AG04449 (cell line): ENCODE measurements at regions not wholly inside any gene's neighbourhood (a gene's known extent, or its start where the extent isn't known, plus 50 kb on each side); places are given as distances from the start of the nearest gene placed in this dataset.

Source experiments
- CTCF ChIA-PET: fragments of 350-600 bp; formaldehyde crosslinking; extraction: SDS; loops from one replicate; lab custom pipeline; 2021; ENCODE audit warnings: antibody characterized with exemption; lab: Yijun Ruan, JAX
- POLR2A ChIA-PET: fragments of 400-600, 350-600 bp; formaldehyde crosslinking; extraction: SDS; loops from one replicate; lab custom pipeline; 2020; ENCODE audit warnings: antibody characterized with exemption, inconsistent platforms; lab: Yijun Ruan, JAX
- DNase-seq: peaks from one replicate; pipeline ENCODE4 v3.0.0-alpha.2; 2010; ENCODE audit warnings: low read depth, low spot score
- H3K4me3 ChIP-seq: 2 replicates; pipeline ENCODE4 v1.5.1; 2011; ENCODE audit warnings: low read depth, mild to moderate bottlenecking, control low read depth, low read length
- TF ChIP-seq, protein P1 (sequence below): IDR thresholded peaks from one replicate; pipeline ENCODE4 v1.5.1; 2011; ENCODE audit warnings: mild to moderate bottlenecking, moderate library complexity, low read length, control low read depth, inconsistent platforms; ENCODE audit not compliant: insufficient read depth; ENCODE audit errors: missing control alignments

DNA sequence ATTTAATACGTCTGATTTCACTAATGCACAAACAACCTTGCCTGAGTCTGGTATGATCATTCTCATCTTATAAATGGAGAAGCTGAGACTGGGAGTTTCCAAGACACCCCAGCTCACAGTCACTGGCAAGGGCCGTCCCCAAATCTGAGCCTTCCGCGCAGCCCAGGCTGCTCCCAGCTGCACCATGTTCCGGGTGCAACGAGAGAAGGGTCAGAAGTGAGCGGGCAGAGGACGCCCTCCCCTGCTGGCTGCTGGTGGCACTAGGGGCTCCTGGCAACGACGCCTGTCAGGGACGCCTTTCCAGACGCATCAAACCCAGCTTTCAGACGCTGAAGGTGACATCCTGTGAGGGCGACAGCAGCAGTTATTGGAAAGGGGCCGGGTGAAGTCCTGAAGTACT lies 115.3 kb upstream of the PROKR2 start:
- H3K4me3 ChIP-seq = no peak overlapping the region
- TF ChIP-seq, protein P1, sequence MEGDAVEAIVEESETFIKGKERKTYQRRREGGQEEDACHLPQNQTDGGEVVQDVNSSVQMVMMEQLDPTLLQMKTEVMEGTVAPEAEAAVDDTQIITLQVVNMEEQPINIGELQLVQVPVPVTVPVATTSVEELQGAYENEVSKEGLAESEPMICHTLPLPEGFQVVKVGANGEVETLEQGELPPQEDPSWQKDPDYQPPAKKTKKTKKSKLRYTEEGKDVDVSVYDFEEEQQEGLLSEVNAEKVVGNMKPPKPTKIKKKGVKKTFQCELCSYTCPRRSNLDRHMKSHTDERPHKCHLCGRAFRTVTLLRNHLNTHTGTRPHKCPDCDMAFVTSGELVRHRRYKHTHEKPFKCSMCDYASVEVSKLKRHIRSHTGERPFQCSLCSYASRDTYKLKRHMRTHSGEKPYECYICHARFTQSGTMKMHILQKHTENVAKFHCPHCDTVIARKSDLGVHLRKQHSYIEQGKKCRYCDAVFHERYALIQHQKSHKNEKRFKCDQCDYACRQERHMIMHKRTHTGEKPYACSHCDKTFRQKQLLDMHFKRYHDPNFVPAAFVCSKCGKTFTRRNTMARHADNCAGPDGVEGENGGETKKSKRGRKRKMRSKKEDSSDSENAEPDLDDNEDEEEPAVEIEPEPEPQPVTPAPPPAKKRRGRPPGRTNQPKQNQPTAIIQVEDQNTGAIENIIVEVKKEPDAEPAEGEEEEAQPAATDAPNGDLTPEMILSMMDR = no peak
- POLR2A ChIA-PET = no interaction called here
- CTCF ChIA-PET = no interaction called here
- no peak for DNase-seq

DNA sequence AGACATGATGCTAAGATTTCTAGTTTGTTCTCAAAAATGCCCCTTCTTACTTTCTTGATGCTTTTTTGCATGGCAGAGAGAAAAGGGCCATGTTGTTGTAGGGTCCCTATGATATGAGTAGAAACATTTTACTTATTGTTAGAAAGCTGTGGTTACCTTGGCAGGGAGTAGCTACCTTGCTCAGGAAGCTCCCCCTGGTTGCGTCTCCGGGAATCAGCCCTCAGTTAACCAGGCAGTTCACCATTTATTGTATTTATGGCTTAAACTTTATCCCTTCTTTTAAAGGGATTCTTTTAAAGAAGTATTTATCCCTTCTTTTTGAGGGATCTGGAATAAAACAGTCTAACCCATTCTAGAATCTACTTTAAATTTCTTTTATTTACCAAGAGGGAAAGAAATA lies 113.9 kb upstream of the PROKR2 start:
- CTCF ChIA-PET = interaction anchor here (2.2 kb wide), 1 partner anchor 225 kb away, joined by 5 read pairs; no protein-coding TSS in a partner anchor
- no peak overlapping the region for H3K4me3 ChIP-seq
- DNase-seq = no peak
- TF ChIP-seq, protein P1 = no peak
- POLR2A ChIA-PET = no interaction called here

DNA sequence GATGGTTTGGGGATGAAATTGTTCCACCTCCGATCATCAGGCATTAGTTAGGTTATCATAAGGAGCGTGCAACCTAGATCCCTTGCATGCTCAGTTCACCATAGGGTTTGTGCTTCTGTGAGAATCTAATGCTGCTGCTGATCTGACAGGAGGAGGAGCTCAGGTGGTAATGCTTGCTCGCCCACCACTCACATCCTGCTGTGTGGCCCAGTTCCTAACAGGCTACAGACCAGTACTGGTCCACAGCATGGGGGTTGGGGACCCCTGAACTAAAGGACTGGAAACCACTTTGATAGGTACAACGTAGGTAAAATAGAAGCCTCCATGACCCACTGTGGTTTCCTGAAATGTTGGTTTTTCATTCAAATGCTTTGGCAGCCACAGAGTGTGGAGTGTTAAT lies 109.3 kb upstream of the PROKR2 start:
- TF ChIP-seq, protein P1 = no peak
- no peak for DNase-seq
- no peak overlapping the region for H3K4me3 ChIP-seq
- CTCF ChIA-PET = no interaction called here
- POLR2A ChIA-PET = no interaction called here

DNA sequence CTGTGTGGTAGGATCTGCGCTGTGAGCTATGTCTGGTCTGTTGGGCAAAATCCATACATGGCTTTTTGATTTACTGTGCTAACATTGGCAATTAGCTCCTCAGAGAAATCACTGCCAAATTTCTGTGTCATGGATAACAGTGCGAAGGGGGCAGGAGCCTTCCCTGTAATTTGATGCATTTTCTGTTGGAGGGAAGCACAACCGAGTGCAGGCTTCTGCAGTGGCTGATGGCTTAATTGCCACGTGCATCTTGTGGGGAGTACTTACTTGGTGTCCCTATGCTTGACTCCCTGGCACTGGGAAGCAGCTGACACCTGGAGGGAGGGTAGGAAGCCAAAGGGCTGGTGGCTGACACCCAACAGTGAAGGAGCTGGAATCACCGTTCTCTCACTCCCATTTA lies 99.3 kb upstream of the PROKR2 start:
- ChIA-PET POLR2A (no interaction called here), CTCF (no interaction called here)
- TF ChIP-seq, protein P1 = no peak
- DNase-seq = no peak
- H3K4me3 ChIP-seq = no peak overlapping the region

DNA sequence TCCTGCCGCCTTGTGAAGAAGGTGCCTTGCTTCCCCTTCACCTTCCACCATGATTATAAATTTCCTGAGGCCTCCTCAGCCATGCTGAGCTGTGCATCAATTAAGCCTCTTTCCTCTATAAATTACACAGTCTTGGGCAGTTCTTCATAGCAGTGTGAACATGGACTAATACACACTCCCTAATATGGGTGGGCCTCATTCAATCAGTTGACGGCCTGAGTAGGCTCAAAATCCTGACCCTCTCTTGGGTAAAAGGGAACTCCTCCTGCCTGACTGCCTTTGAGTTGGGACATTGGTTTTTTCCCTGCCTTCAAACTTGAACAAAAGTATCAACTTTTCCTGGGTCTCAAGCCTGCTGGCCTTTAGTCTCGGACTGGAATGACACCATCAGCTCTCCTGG lies 96.6 kb upstream of the PROKR2 start:
- TF ChIP-seq, protein P1 = no peak
- POLR2A ChIA-PET = no interaction called here
- no peak for DNase-seq
- CTCF ChIA-PET = interaction anchor here (1.1 kb wide), 1 partner anchor 35 kb away, joined by 3 read pairs; no protein-coding TSS in a partner anchor
- no peak overlapping the region for H3K4me3 ChIP-seq

DNA sequence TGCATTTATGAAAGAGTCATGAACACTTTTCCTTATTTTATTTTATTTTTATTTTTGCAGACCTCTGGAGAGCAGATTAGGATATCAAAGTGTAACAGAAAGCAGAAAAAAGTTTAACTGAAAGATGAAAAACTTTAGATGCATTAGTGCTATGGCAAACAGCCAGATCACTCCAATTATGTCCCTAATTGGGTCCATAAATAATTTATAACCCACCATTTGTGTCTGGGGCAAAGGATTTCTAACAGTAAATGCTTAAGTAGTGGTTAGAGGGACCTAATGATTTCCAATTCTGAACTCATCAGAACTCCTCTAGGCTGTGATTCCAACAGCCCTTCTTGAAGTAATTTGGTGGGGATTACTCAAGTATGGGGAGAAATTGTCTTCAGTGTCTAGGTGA lies 93.7 kb upstream of the PROKR2 start:
- TF ChIP-seq, protein P1 = no peak
- ChIA-PET POLR2A (no interaction called here), CTCF (interaction anchor here (1.2 kb wide), 1 partner anchor 10 kb away, joined by 4 read pairs; no protein-coding TSS in a partner anchor)
- no peak overlapping the region for H3K4me3 ChIP-seq
- no peak for DNase-seq
